Femur (tissue), 1 donor: ENCODE measurements at regions not wholly inside any gene's neighbourhood (a gene's known extent, or its start where the extent isn't known, plus 50 kb on each side); places are given as distances from the start of the nearest gene placed in this dataset.
"Not testable (repeated sequence)": the region's sequence is repeated elsewhere in the genome, so short reads cannot be mapped to it uniquely, and the experiment has no call there.

Experiments used
- DNase-seq: peaks from one replicate; pipeline ENCODE4 v3.0.0-alpha.2; 2017

GRCh38 chr7:16318989-16319915 is 102.1 kb downstream of the CRPPA start:
- no peak for DNase-seq

- no peak for DNase-seq
Observed at GRCh38 chr7:16318463-16318862, 102.9 kb downstream of the CRPPA start.

- no peak for DNase-seq
Observed at GRCh38 chr7:16317406-16317805, 103.9 kb downstream of the CRPPA start.

DNA sequence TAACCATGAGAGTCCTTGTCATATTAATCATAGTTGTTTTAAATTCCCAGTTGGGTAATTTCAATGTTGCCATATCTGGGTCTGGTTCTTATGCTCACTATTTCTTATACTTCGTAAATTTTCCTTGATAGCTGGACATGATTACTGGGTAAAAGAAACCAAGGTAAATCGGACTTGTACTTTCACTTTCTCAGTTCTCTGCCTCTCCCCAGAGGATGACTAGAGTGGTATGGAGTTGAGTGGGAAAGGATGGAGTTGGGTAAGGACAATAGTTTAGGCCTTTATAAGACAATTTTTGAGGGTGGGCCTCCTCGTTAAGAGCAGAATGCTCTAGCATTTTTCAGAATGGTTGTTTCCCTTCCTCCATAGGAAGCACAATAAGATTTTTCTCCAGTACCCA is 106.1 kb downstream of the CRPPA start:
- DNase-seq: no peak

GRCh38 chr7:16309129-16309528 is 112.2 kb downstream of the CRPPA start:
- no peak for DNase-seq

- no peak for DNase-seq
Observed at GRCh38 chr7:16301291-16301690, 120.0 kb downstream of the CRPPA start.

GRCh38 chr7:16300361-16300895 is 120.9 kb downstream of the CRPPA start:
- DNase-seq: no peak

DNA sequence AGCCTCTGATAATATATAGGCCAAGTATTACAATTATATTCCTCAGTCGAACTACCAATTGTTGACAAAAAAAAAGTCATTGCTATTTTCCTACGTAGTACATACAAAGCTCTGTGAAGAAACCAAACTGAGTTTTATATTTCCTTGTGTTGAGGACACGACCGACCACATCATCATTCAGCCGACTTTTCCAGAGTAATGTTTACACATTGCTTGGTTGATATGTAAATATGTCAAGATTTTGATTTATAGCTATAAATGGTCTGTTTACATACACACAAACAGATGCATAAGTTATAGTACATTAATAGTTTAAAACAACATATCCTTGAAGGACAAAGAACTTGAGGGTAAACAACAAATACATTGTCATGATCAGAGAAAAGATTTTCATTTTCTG is 121.5 kb downstream of the CRPPA start:
- no peak for DNase-seq

GRCh38 chr7:16298221-16298620 is 123.1 kb downstream of the CRPPA start:
- no peak for DNase-seq

DNA sequence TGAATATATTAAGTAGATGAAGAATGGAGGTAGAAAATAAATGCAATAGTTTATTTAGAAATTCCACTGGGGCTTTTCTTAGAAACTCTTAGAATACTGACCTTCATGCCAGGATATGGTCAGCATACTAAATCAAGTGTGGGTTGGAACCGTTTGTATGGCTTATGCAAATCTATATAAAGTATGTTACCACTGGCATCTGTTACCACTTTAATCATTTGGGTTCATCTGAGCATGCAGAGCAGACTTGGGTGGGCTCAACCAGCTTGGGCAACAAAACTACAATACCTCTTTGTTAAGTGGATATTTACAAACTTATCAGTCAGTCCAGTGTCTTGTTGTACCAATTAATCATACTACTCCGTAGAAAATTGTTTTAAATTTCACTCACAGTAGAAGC is 125.8 kb downstream of the CRPPA start:
- no peak for DNase-seq

DNA sequence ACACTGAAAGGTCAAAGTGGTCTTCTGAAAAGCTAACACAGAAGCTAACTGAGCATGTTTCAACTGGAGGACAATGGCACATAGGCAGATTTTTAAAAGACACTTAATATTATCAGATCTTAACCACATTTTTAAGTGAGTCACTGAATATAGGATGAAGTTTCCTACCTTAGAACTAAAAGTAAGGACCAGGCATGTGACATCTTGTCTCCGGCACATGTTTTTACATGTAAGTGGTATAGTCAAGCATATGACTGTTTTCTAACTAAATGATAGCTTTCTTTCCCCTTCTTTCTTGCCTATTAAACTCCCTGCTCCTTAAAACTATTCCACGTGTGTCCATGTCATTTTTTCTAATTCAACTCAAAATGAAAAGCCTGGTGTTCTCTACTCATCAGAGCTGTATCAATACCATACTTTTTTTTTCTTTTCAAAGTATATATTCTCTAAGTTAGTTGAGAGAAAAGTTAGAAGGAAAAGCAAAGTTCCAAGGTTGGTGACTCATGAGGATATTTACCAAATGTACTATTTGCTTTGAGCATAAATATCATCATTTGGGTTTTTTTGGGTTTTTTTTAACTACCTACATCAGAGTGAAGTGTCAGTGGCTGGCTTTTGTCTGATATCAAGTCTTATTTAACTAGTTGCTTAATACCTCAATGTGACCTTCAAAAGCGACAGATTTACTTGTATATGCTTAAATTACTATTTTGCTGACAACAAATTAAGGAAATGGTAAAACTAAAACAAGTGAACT is 127.5 kb downstream of the CRPPA start:
- DNase-seq: no peak

GRCh38 chr7:16284581-16284980 is 136.8 kb downstream of the CRPPA start:
- no peak for DNase-seq

- DNase-seq: no peak
Observed at GRCh38 chr7:16278167-16278787, 143.1 kb downstream of the CRPPA start.

DNA sequence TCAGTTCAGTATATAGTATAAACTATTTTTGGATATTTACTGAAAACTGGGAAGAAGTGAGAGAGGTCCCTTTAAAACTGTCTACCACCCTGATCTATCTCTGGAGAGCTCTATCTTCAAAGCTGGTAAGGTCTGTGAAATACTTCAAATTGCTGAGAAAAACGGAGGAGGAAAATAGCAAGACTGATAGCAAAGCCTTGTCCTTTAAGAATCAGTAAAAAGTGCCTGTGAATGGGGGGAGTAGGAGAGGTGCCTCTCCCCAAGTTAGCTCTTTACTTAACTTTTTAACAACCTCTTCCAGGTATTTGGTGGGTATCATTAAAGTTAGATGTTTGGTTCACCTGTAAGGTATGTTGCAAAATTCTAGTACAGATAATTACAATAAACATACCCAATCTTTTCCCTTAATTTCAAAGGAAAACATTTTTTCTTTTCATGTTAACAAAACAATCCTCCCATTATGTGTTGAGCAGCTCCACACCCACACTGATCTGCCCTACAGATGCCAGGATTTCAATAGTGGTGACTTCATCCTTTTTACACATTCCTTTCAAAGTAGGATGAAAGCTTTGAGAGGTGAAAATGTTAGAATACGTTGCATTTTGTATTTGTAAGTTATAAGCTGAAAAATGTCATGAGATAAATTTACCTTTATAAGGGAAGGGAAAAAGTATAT is 149.2 kb downstream of the CRPPA start:
- DNase-seq: no peak

DNA sequence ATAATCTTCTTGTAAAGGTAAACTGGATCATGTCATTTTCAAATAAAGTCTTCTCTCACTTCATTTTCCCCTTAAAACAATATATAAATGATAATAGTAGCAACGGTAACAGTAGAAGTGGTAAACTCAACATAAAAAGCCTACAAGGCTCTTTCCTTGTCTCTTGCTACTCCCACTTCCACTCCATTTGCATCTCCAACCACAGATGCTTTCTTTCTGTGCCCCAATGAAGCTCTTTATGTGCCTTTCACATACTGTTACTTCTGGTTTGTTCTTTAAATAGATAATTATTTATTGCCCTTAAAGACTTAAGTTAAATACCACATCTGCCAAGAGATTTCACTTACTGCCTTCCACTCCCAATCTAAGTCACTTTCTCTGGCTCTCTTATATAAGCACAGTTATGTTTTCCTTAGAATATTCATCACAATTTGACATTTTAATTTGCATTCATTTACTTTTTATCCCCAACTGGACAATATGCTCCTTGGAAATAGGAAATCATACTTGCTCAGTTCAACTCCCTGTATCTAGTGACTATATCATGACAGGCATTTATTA is 149.9 kb downstream of the CRPPA start:
- DNase-seq: no peak

DNA sequence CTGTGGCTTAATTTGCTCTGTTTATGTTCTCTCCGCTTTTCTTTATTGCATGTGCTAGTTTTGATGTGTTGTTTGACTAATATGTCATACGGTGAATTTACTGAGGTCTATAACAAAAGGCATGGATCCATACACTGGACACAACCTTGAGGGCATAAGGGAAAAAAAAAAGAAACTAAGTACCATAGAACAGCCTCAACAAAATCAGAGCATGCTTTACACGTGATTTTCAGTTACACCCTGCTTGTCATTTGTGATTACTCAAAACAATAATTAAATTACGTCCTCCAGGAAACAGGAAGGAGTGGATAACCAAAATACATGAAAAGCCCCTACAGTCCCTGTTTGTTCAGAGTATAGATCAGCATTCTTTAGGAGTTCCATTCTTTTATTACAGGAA is 150.5 kb downstream of the CRPPA start:
- no peak for DNase-seq

DNA sequence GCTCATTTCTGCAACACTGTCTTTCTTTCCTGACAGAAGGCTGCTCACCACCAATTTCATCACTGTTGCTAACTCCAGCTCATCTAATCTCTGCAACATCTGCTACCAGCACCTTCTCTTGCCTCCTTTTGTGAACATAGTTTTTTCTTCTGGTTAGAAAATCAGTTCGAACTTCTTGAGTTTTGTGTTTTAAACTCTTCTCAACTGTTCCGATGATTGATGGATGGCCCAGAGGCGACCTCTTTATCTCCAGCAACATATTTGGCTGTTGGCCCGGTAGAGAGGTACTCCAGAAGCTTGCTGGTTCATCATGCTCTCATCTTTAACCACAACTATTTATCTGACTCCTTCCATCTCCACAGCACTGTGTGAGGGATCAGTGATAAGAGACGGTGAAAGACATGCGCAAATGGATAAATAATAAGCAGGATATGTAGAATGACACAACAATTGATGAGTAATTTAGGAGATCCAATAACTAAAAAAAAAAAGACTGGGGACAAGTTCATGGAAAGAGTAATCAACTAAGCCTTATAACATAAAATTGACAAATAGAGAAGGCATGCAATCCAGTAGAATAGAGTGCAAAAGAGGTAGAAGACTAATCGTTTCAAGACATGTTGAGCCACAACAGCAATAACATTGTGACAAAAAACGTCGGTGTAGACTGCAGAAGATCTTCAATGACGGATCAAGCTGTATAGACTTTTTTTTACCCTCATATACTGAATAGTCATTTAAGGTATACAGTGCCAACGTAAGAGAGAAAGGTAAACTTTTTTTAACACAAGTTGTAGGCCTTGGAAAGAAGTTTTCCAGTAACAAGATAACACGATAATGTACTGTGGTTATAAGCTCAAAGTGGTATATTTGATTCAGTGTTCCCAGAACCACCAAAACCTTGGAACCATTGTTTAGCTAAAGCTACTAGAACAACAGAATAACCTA is 152.2 kb downstream of the CRPPA start:
- no peak for DNase-seq

DNA sequence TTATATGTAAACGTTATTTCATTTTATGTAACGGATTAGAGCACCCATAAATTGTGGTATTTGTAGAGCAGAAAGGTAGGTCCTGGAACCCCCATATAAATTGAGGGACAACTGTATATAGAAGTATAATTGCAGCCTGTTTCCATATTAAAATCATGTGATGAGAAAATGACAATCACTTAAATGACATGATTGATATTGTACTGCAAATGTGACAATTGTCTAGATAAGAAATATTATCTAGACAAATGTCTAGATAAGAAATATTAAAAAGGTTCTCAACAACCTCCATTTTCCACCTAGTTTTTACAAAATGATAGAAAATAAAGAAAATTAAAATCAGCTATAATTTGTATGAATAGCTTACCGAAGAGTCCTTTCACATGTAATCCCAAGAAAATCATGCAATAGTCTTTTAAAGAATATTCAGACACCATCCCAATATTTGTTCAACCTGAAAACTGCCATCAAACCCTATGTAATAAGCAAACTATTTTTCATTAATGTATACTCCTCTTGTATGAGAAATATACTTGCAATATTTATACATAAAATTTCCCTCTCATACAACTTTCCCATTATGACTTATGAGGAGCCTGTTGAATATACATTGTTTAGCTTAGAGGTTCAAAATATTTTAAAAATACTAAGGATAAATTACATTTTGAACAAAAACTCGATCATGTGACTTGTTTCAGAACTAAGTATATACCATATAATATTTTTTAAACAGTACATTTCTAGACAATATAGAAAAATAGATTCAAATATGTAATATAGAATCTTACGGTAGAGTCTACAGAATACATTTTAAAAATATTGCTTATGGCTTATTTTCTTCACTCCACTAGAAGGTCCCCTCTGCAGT is 153.2 kb downstream of the CRPPA start:
- no peak for DNase-seq

GRCh38 chr7:16266877-16267276 is 154.5 kb downstream of the CRPPA start:
- DNase-seq: no peak

GRCh38 chr7:16266470-16266869 is 154.9 kb downstream of the CRPPA start:
- DNase-seq: not testable (repeated sequence)
